HFF-Myc (cell line): ENCODE measurements at regions not wholly inside any gene's neighbourhood (a gene's known extent, or its start where the extent isn't known, plus 50 kb on each side); places are given as distances from the start of the nearest gene placed in this dataset.

ENCODE experiments used
- DNase-seq: peaks from one replicate; pipeline ENCODE4 v3.0.0-alpha.2; 2011; ENCODE audit warnings: low read depth; ENCODE audit errors: extremely low read depth
- H3K4me3 ChIP-seq: replicated peaks from 2 replicates; pipeline ENCODE4 v1.5.1; 2011; ENCODE audit warnings: low read depth, mild to moderate bottlenecking, control low read depth, low read length
- TF ChIP-seq, protein P1 (sequence below): IDR thresholded peaks from 2 replicates; pipeline ENCODE4 v1.5.1; 2012; ENCODE audit warnings: mild to moderate bottlenecking, low read depth, low read length, control low read depth; ENCODE audit errors: missing control alignments

DNA sequence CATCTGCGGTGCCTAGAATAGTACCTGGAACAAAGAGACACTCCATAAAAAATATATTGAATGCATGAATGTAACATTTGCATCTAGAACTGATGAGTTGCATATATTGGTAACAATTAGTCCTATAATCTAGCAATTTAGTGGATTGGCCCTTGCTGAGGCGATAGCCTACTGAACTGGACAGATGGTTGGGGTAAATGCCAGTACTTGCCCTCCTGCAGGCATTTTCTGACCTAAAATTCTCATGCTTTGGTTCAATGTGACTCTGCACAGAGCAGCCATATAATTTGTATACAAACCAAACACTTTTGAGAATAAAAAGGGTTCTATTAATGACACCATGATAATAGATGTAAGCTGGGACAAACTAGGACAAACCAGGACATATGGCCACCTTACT is 313.6 kb downstream of the OLFM3 start:
- TF ChIP-seq, protein P1, sequence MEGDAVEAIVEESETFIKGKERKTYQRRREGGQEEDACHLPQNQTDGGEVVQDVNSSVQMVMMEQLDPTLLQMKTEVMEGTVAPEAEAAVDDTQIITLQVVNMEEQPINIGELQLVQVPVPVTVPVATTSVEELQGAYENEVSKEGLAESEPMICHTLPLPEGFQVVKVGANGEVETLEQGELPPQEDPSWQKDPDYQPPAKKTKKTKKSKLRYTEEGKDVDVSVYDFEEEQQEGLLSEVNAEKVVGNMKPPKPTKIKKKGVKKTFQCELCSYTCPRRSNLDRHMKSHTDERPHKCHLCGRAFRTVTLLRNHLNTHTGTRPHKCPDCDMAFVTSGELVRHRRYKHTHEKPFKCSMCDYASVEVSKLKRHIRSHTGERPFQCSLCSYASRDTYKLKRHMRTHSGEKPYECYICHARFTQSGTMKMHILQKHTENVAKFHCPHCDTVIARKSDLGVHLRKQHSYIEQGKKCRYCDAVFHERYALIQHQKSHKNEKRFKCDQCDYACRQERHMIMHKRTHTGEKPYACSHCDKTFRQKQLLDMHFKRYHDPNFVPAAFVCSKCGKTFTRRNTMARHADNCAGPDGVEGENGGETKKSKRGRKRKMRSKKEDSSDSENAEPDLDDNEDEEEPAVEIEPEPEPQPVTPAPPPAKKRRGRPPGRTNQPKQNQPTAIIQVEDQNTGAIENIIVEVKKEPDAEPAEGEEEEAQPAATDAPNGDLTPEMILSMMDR, result no peak
- H3K4me3 ChIP-seq, result no peak overlapping the region
- no peak for DNase-seq

DNA sequence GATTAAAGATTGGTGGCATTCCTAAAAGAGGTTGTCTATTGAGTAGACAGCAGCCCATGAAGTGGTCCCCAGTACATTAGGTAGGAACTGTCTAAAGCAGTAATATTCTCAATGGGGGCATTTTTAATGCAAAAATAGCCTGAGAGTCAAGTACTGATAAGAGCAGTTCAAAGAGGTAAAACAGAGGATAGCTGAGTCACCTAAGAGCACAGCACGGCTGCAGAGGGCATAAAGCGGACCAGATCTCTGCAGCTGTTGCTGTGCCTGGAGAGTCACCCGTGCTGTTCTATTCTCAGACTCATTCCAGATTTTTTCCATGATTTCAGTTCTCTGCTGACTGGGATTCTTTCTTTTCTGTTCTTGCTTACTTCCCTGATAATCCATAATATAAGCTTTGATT is 313.2 kb downstream of the OLFM3 start:
- no peak overlapping the region for H3K4me3 ChIP-seq
- TF ChIP-seq, protein P1, result no peak
- no peak for DNase-seq

DNA sequence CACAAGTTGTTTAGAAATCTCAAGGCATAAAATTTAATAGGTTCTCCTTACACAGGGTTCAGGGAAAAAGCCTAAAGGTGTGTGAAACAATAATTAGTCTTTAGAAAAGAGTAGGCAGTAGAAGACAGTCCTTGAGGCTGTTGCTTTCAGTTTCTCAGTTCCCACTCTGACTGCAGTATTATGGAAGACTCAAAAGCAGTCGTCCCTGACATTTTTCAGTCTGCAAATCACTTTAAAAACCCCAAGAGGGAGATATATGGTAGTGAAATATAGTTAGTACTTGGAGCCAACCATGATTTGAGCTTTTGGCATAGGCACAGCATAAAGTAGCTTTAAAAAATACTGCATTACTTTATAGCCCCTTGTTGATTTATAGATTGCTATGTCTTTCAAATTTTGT is 299.7 kb downstream of the OLFM3 start:
- H3K4me3 ChIP-seq, result no peak overlapping the region
- no peak for DNase-seq
- TF ChIP-seq, protein P1, result no peak

DNA sequence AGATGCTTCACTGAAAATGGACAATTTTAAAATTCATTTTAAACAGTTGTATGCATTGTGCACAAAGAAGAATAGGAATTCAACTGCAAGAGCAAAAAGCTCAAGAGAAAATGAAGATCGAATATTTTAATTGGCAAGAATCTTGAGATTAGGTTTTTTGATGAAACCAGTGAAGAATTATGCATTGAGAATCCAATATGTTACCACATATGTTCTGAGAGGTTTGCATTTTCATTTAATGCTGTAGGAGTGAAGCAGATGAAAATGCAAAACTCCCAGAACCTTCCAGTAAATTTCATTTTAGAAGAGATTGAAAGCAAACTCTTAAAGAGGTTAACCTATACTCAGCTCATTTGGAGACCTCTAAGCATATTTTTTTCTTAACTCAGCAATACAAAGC is 298.0 kb downstream of the OLFM3 start:
- H3K4me3 ChIP-seq, result no peak overlapping the region
- TF ChIP-seq, protein P1, result no peak
- DNase-seq, result no peak

DNA sequence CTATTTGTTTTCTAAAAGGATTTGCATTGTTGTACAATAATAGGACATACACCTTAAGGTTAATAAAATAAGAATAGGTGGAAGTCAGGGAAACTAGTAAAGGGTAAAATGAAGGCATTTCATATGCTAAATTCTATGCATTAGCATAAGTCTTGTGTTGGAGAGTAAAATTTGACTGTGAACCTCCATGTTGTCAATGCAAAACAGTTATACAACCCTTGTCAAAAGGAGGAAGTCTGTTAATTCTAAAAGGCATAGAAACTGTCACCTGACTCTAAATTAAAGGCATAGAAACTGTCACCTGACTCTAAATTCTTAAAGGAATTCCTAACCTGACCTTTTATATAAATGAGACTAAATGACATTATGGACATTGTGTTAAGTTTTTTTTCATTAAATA is 291.8 kb downstream of the OLFM3 start:
- TF ChIP-seq, protein P1, result no peak
- no peak overlapping the region for H3K4me3 ChIP-seq
- no peak for DNase-seq

DNA sequence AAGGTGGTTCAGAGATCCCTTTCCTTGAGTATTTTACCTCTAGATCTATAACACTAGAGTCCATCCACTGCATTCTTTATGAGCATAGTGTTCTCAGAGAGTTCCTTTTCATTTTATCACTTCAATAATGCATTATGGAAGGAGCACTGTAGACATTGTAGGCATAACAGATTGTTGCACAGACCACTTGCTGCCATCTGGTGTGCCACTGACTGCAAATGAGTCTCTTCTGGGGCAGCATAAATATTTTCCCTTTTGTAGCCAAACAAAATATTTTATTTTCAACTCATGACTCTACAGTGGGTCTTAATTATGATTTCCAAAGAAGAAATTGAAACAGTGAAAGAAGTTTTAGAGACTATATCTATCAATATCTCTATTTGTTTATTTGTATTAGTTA is 290.4 kb downstream of the OLFM3 start:
- no peak for DNase-seq
- TF ChIP-seq, protein P1, result no peak
- H3K4me3 ChIP-seq, result no peak overlapping the region

DNA sequence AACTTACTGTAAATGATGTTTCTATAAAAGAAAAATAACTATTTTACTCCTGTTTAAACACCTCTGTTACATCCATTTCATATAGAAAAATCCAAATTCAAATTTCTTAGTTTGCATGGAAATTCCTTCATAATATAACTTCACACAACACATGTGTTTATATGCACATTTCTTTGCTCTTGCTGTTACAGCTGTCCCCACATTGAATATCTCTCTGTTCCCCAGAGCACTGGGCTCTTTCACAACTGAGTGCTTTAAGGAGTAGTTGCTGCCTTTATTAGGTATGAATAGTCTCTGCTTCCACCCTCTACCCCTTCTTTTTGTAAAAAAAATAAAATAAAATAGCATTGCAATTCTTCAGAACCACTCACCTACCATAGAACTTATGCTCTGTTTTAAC is 287.0 kb downstream of the OLFM3 start:
- TF ChIP-seq, protein P1, result no peak
- H3K4me3 ChIP-seq, result no peak overlapping the region
- no peak for DNase-seq
